HepG2 (cell line): ENCODE measurements at regions not wholly inside any gene's neighbourhood (a gene's known extent, or its start where the extent isn't known, plus 50 kb on each side); places are given as distances from the start of the nearest gene placed in this dataset.

ENCODE experiments used
- ATAC-seq: fragments of 200-7000 bp; cut with Tn5 transposase; 3 replicates; pipeline ENCODE4 v1.9.1; 2020; ENCODE audit warnings: mild to moderate bottlenecking, moderate library complexity
- BruUV-seq: library from RNA; stranded (reverse); fragments of 400-500 nt; replicated peaks from 2 replicates; lab custom pipeline; 2021; lab: Mats Ljungman, UMichigan
- CTCF ChIA-PET: fragments of 300-600 bp; formaldehyde crosslinking; extraction: SDS; loops from one replicate; lab custom pipeline; 2021; ENCODE audit warnings: low total read pairs, inconsistent platforms, low intra/inter-chr PET ratio; lab: Yijun Ruan, JAX
- POLR2A ChIA-PET: fragments of 350-600 bp; sonication (Branson Sonifier 250); formaldehyde crosslinking; loops from one replicate; lab custom pipeline; 2020; ENCODE audit warnings: antibody characterized with exemption, inconsistent platforms; lab: Yijun Ruan, JAX
- DNase-seq: peaks from one replicate; pipeline ENCODE4 v3.0.0-alpha.2; 2015; ENCODE audit warnings: low spot score
- FAIRE-seq: peaks from 3 replicates; lab custom pipeline; 2011; peaks lifted over from hg19 to GRCh38; lab: Jason Lieb, UNC
- H2AFZ ChIP-seq: one replicate; pipeline ENCODE4 v1.6.1; 2011; ENCODE audit warnings: low read length, inconsistent platforms
- H3K27ac ChIP-seq: fragments of 300-600 bp; 3 replicates; pipeline ENCODE4 v1.8.0; 2011; ENCODE audit warnings: mixed run types, mild to moderate bottlenecking, mixed read lengths, low read length, inconsistent platforms; ENCODE audit not compliant: insufficient read depth; ENCODE audit errors: extremely low read length
- H3K27me3 ChIP-seq, 2 experiments: fragments of 200-600 bp in 1 of 2; 2 replicates in 1 of 2; 3 replicates in 1 of 2; pipeline versions ENCODE4 v1.6.0 to v1.8.0; 2011; ENCODE audit warnings: low read length in 2 of 2, mild to moderate bottlenecking in 2 of 2, moderate library complexity in 2 of 2, inconsistent platforms in 1 of 2; ENCODE audit not compliant: insufficient read depth in 2 of 2, control insufficient read depth in 1 of 2
- H3K36me3 ChIP-seq, 2 experiments: fragments of 200-600 bp in 1 of 2; replicated peaks in 1 of 2; 2 replicates in 1 of 2; 3 replicates in 1 of 2; pipeline versions ENCODE4 v1.5.1 to v1.8.0; 2011; ENCODE audit warnings: low read length in 2 of 2, inconsistent platforms in 1 of 2; ENCODE audit not compliant: insufficient read depth in 2 of 2, control insufficient read depth in 1 of 2
- H3K4me1 ChIP-seq: 2 replicates; pipeline ENCODE4 v1.5.1; 2012; ENCODE audit warnings: low read length, inconsistent platforms; ENCODE audit not compliant: insufficient read depth
- H3K4me2 ChIP-seq: 2 replicates; pipeline ENCODE4 v1.6.0; 2011; ENCODE audit warnings: low read depth, low read length, inconsistent platforms
- H3K4me3 ChIP-seq, 3 experiments: fragments of 200-600 bp in 1 of 3; sonication (generic), shearing (Covaris generic) in 1 of 3; replicated peaks in 1 of 3; 2 replicates each; pipeline ENCODE4 v1.5.1; 2011 to 2016; ENCODE audit warnings: low read length in 3 of 3, inconsistent platforms in 2 of 3, low read depth in 2 of 3, mild to moderate bottlenecking in 2 of 3, control low read depth in 1 of 3, mixed read lengths in 1 of 3; ENCODE audit not compliant: insufficient read depth in 1 of 3
- H3K79me2 ChIP-seq: one replicate; pipeline ENCODE4 v1.6.1; 2011; ENCODE audit warnings: low read length, inconsistent platforms; ENCODE audit not compliant: insufficient read depth
- H3K9ac ChIP-seq: 2 replicates; pipeline ENCODE4 v1.6.0; 2011; ENCODE audit warnings: mild to moderate bottlenecking, low read depth, low read length, inconsistent platforms; ENCODE audit not compliant: insufficient read depth
- H3K9me3 ChIP-seq: 2 replicates; pipeline ENCODE4 v1.5.1; 2012; ENCODE audit warnings: mild to moderate bottlenecking, low read length
- H4K20me1 ChIP-seq: 2 replicates; pipeline ENCODE4 v1.6.0; 2011; ENCODE audit warnings: inconsistent platforms, mild to moderate bottlenecking, low read length, moderate library complexity; ENCODE audit not compliant: insufficient read depth
- BRCA1 ChIP-seq: sonication (generic); formaldehyde crosslinking; IDR thresholded peaks from 2 replicates; pipeline ENCODE4 v1.4.0; 2020; ENCODE audit warnings: missing genetic modification reagents
- CBX2 ChIP-seq, 2 experiments: fragments of 200-600 bp in 1 of 2; sonication (generic); formaldehyde crosslinking in 1 of 2; IDR thresholded peaks; 2 replicates each; pipeline versions ENCODE4 v1.7.0 to v1.8.1; 2018 to 2022; ENCODE audit warnings: low read depth in 2 of 2, low read length in 1 of 2, mild to moderate bottlenecking in 1 of 2, missing genetic modification reagents in 1 of 2
- E2F1 ChIP-seq: sonication (generic); formaldehyde crosslinking; IDR thresholded peaks from 2 replicates; pipeline ENCODE4 v1.5.0; 2020; ENCODE audit warnings: missing genetic modification reagents
- FOXP1 ChIP-seq, 2 experiments: fragments of 450-650 bp in 1 of 2; IDR thresholded peaks; 2 replicates each; pipeline ENCODE4 v1.6.1; 2017 to 2018; ENCODE audit warnings: antibody characterized with exemption in 1 of 2
- HNF4G ChIP-seq, 2 experiments: sonication (generic) in 1 of 2; formaldehyde crosslinking in 1 of 2; IDR thresholded peaks; 2 replicates each; pipeline versions ENCODE4 v1.4.0 to v1.6.1; 2011 to 2020; ENCODE audit warnings: borderline replicate concordance in 2 of 2, low read depth in 2 of 2, mild to moderate bottlenecking in 2 of 2, low read length in 1 of 2, missing genetic modification reagents in 1 of 2, moderate library complexity in 1 of 2
- HOXA9 ChIP-seq: sonication (generic); formaldehyde crosslinking; IDR thresholded peaks from 2 replicates; pipeline ENCODE4 v1.8.1; 2022; ENCODE audit warnings: missing genetic modification reagents, mild to moderate bottlenecking, moderate library complexity, borderline replicate concordance
- KAT2B ChIP-seq: fragments of 150-350 bp; IDR thresholded peaks from 2 replicates; pipeline ENCODE4 v1.6.1; 2014; ENCODE audit warnings: low read depth, low read length, borderline replicate concordance
- MXI1 ChIP-seq: IDR thresholded peaks from 3 replicates; pipeline ENCODE4 v1.6.1; 2012; ENCODE audit warnings: low read depth, low read length, inconsistent platforms, borderline replicate concordance
- RARA ChIP-seq: IDR thresholded peaks from 2 replicates; pipeline ENCODE4 v1.6.1; 2016; ENCODE audit warnings: missing genetic modification reagents, missing compliant biosample characterization
- SKI ChIP-seq: fragments of 450-650 bp; IDR thresholded peaks from one replicate; pipeline ENCODE4 v1.6.1; 2018; ENCODE audit warnings: mild to moderate bottlenecking; ENCODE audit not compliant: partially characterized antibody
- SMAD1 ChIP-seq: sonication (generic); formaldehyde crosslinking; IDR thresholded peaks from 2 replicates; pipeline ENCODE4 v1.4.0; 2020; ENCODE audit warnings: missing genetic modification reagents, low read depth, mild to moderate bottlenecking, borderline replicate concordance
- ZBTB1 ChIP-seq: sonication (generic); formaldehyde crosslinking; IDR thresholded peaks from 2 replicates; pipeline ENCODE4 v1.4.0; 2020; ENCODE audit warnings: missing genetic modification reagents, borderline replicate concordance
- ZBTB2 ChIP-seq: sonication (generic); formaldehyde crosslinking; IDR thresholded peaks from 2 replicates; pipeline ENCODE4 v1.8.0; 2022; ENCODE audit warnings: low read depth, missing genetic modification reagents
- ZNF138 ChIP-seq: sonication (generic); formaldehyde crosslinking; IDR thresholded peaks from 2 replicates; pipeline ENCODE4 v1.5.0; 2020; ENCODE audit warnings: mild to moderate bottlenecking, low read depth, missing genetic modification reagents
- ZNF570 ChIP-seq: sonication (generic); formaldehyde crosslinking; IDR thresholded peaks from 2 replicates; pipeline ENCODE4 v1.4.0; 2020; ENCODE audit warnings: mild to moderate bottlenecking, missing genetic modification reagents, borderline replicate concordance
- ZNF572 ChIP-seq: sonication (generic); formaldehyde crosslinking; IDR thresholded peaks from 2 replicates; pipeline ENCODE4 v1.5.1; 2020; ENCODE audit warnings: mild to moderate bottlenecking, missing genetic modification reagents
- ZNF614 ChIP-seq: IDR thresholded peaks from 2 replicates; pipeline ENCODE4 v1.6.1; 2018; ENCODE audit warnings: missing biosample characterization, missing genetic modification reagents, inconsistent platforms, borderline replicate concordance
- WGBS: methylation state at CpG from one replicate; pipeline ENCODE4 v1.1.6; 2017; ENCODE audit warnings: low lambda C conversion rate; 5-methylcytosine and 5-hydroxymethylcytosine counted together
- in situ Hi-C: cut with HindIII; loops from 2 replicates; pipeline ENCODE4 v1.10.0; 2017; ENCODE audit warnings: low pct_unique_long_range_greater_than_20kb; ENCODE audit not compliant: extremely low pct_ligation_motif_present
- intact Hi-C: fragments of 100-400 bp; cut with micrococcal nuclease; formaldehyde crosslinking; loops from one replicate; pipeline ENCODE4 v1.10.0; 2022; ENCODE audit not compliant: unreplicated experiment
- TF ChIP-seq, protein P1 (sequence below): fragments of 450-650 bp; IDR thresholded peaks from 2 replicates; pipeline ENCODE4 v1.6.1; 2016

- peak; percentile 75 for ATAC-seq
- no peak for TF ChIP-seq KAT2B
- TF ChIP-seq CBX2 (IDR thresholded peaks at IDR 0.05; ENCODE audit: low read depth, low read length), result no peak
- no peak for TF ChIP-seq CBX2 (CRISPR knock-in tag; IDR thresholded peaks at IDR 0.05; ENCODE audit: low read depth)
- no peak for TF ChIP-seq MXI1
- TF ChIP-seq ZNF614 (CRISPR knock-in tag), result no peak
- no peak for TF ChIP-seq FOXP1 (IDR thresholded peaks at IDR 0.05)
- TF ChIP-seq FOXP1 (CRISPR knock-in tag; IDR thresholded peaks at IDR 0.05), result no peak
- TF ChIP-seq ZNF138 (CRISPR knock-in tag), result no peak
- TF ChIP-seq E2F1 (CRISPR knock-in tag), result no peak
- no peak for TF ChIP-seq ZNF570 (CRISPR knock-in tag)
- no peak for TF ChIP-seq ZNF572 (CRISPR knock-in tag)
- TF ChIP-seq RARA (CRISPR knock-in tag), result no peak
- no peak for TF ChIP-seq SMAD1 (CRISPR knock-in tag)
- TF ChIP-seq BRCA1 (CRISPR knock-in tag), result no peak
- no peak for TF ChIP-seq ZBTB2 (CRISPR knock-in tag)
- TF ChIP-seq HNF4G (IDR thresholded peaks at IDR 0.05; ENCODE audit: borderline replicate concordance, low read depth, low read length), result no peak
- no peak for TF ChIP-seq HNF4G (CRISPR knock-in tag; IDR thresholded peaks at IDR 0.05; ENCODE audit: borderline replicate concordance, low read depth)
- TF ChIP-seq HOXA9, result no peak
- TF ChIP-seq, protein P1, sequence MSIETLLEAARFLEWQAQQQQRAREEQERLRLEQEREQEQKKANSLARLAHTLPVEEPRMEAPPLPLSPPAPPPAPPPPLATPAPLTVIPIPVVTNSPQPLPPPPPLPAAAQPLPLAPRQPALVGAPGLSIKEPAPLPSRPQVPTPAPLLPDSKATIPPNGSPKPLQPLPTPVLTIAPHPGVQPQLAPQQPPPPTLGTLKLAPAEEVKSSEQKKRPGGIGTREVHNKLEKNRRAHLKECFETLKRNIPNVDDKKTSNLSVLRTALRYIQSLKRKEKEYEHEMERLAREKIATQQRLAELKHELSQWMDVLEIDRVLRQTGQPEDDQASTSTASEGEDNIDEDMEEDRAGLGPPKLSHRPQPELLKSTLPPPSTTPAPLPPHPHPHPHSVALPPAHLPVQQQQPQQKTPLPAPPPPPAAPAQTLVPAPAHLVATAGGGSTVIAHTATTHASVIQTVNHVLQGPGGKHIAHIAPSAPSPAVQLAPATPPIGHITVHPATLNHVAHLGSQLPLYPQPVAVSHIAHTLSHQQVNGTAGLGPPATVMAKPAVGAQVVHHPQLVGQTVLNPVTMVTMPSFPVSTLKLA, result no peak
- no peak for TF ChIP-seq ZBTB1
- TF ChIP-seq SKI, result no peak
- H3K9ac ChIP-seq, result no peak overlapping the region
- H4K20me1 ChIP-seq, result no peaks in the 10 kb centered on the region
- no peak overlapping the region for H2AFZ ChIP-seq
- no peak overlapping the region for H3K27ac ChIP-seq
- in situ Hi-C loops, result no loop called here
- 0% methylated on average over 1 of the region's 1 CpG for WGBS
- POLR2A ChIA-PET, result no interaction called here
- H3K27me3 ChIP-seq, result peaks cover 0 to 6% of the 10 kb centered on the region in 2 experiments; a peak in 2 of 5 replicates
- CTCF ChIA-PET, result no interaction called here
- H3K4me1 ChIP-seq, result no peaks in the 10 kb centered on the region
- BruUV-seq, result no TSS peak
- no peaks in the 10 kb centered on the region for H3K36me3 ChIP-seq
- no peaks in the 10 kb centered on the region for H3K79me2 ChIP-seq
- DNase-seq, result peak; percentile 35
- H3K4me3 ChIP-seq, result no peak overlapping the region
- FAIRE-seq, result no peak
- no peaks in the 10 kb centered on the region for H3K9me3 ChIP-seq
- H3K4me2 ChIP-seq, result no peak overlapping the region
- intact Hi-C loops, result no loop called here
Measured at GRCh38 chr5:112533362-112533761, 114.3 kb upstream of the EPB41L4A start.
